DND-41 (cell line): ENCODE measurements at regions not wholly inside any gene's neighbourhood (a gene's known extent, or its start where the extent isn't known, plus 50 kb on each side); places are given as distances from the start of the nearest gene placed in this dataset.

ENCODE experiments used
- EZH2 ChIP-seq: IDR thresholded peaks from 3 replicates; pipeline ENCODE4 v1.6.1; 2012; ENCODE audit warnings: borderline replicate concordance, low read depth, mild to moderate bottlenecking, moderate library complexity, low read length, inconsistent platforms; ENCODE audit not compliant: severe bottlenecking
- TF ChIP-seq, protein P1 (sequence below): IDR thresholded peaks from 2 replicates; pipeline ENCODE4 v1.5.1; 2012; ENCODE audit warnings: borderline replicate concordance, low read length, moderate library complexity, mild to moderate bottlenecking; ENCODE audit not compliant: poor library complexity, severe bottlenecking; ENCODE audit errors: extremely low read depth

DNA sequence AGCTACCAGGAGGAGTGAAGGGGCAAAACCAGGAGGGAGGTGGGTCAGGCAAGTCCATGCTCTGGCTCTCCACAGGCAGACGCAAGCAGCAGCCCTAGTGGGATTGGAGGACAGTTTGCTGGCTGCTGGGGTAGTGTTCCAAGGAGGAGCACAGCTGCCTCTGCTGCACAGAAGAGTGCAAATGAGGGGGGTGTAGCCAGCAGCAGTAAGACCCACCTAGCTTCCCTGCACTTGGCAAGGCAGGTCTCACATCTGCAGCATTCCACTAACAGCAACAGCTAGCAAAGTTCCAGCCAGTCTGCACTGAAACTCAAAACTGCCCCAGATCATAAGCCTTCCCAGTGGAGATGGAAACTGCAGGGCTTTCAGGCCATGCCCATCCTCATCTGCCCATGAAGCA lies 405.0 kb downstream of the UTRN start:
- TF ChIP-seq, protein P1, sequence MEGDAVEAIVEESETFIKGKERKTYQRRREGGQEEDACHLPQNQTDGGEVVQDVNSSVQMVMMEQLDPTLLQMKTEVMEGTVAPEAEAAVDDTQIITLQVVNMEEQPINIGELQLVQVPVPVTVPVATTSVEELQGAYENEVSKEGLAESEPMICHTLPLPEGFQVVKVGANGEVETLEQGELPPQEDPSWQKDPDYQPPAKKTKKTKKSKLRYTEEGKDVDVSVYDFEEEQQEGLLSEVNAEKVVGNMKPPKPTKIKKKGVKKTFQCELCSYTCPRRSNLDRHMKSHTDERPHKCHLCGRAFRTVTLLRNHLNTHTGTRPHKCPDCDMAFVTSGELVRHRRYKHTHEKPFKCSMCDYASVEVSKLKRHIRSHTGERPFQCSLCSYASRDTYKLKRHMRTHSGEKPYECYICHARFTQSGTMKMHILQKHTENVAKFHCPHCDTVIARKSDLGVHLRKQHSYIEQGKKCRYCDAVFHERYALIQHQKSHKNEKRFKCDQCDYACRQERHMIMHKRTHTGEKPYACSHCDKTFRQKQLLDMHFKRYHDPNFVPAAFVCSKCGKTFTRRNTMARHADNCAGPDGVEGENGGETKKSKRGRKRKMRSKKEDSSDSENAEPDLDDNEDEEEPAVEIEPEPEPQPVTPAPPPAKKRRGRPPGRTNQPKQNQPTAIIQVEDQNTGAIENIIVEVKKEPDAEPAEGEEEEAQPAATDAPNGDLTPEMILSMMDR: no peak
- TF ChIP-seq EZH2: no peak
